ENCODE measurements at regions not wholly inside any gene's neighbourhood (a gene's known extent, or its start where the extent isn't known, plus 50 kb on each side); places are given as distances from the start of the nearest gene placed in this dataset.
"Not testable (repeated sequence)": the region's sequence is repeated elsewhere in the genome, so short reads cannot be mapped to it uniquely, and the experiment has no call there.

DNA sequence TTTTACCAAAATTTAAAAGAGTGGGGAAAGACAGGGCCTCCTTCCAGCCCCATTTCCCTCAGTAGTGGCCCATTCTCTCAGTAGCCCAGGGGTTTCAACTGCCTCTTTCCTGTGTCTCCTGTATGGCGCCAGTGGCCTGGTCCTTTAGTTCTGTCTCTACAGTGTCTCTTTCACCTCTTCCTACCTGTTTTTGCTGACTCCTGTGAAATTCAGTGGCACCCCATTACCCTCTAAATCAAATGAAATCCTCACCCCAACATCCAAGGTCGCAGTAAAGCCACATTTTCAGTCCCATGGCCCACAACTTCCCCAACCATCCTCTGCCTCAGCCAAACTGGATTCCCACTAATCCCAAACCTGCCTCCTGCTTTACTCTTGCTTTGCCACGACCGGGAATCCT, 200.7 kb downstream of the IPMK start:
- DNase-seq = no peak

DNA sequence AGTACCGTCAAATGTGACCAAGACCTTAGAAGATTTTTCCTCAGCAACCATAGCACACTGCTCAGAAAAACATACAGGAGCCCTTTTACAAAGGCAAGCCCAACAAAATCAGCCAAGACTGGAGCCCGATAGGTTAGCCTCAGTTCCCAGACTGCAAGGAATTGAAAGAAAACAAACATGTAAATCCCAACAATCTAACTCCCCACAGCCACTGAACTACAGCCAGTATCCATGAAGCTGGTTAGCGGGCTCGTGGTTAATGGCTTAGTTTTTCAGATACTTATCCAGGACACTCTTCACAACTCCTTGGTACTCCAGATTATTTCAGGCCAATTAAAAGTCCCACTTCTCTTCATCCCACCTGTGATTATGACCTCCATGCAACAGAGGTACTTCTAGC, 201.6 kb downstream of the IPMK start:
- no peak for DNase-seq

DNA sequence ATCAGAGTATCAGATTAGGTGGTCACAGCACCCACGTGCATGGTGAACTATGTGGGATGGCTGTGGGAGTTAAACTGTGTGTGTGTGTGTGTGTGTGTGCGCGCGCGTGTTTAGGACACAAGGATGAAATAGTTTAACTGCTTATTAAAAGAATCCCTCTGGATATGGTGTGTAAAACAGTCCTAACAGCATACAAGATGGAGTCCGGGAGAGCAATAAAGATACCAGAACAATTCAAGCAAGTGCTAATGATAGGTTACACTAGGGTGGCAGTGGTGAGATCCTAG, 202.2 kb downstream of the IPMK start:
- no peak for DNase-seq

DNA sequence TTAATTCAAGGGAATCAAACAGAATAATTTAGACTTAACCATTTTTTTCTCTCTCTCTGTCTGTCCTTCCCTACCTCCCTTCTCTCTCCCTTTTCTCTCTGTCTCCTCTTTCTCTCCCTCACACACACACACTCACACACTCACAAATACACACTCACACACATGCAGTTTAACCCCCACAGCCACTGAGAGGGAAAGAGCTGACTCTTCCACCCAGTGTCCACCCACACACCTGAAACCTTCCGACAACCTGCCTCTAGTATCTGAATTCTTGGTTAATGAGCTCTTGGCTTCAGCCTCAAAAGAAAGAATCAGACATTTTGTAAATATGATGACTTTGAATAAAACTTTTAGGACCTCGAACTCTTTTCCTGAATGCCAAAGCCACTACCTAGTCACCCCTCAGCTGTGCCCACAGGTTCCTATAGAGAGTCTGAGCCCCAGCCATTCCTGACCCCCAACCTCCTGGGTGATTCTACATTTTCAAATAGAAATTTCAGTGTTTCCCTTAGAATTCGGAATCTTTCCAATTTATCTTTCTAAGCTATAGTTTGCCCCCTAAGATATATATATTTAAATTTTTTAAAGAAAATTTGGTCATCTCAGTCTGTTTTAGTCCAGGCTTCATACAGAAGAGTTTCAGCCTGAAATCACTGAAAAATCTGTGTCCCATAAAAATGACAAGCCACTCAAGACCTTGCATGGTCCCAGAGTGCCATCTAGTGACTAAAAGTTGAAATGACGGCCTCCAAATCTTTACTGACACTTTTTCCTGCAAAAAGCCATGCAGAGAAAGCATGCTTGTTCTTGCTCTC, 202.8 kb downstream of the IPMK start:
- DNase-seq = peak; percentile 62

DNA sequence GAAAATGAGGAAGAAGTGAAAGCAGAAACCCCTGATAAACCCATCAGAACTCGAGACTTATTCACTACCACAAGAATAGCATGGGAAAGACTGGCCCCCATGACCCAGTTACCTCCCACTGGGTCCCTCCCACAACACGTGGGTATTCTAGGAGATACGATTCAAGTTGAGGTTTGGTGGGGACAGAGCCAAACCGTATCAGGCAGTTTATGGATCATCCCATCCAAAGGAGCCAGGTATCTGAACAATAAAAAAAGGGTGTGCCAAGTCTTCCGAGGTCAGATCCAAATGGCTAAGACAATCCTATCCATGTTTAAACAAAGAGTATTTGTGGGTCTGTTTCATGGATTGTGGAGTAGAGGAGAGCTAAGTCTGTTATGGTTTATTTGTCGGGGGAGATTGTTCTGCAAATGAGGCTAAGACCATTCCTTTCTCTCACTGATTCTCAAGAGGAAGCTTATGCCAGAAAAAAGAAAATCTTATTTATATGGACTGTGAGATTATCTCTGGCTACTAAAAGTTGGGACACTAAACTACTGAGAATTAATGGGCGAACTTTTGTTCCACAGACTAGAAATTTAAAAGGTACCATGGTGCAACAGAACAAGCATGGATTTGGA, 203.7 kb downstream of the IPMK start:
- DNase-seq = peak; percentile 5

DNA sequence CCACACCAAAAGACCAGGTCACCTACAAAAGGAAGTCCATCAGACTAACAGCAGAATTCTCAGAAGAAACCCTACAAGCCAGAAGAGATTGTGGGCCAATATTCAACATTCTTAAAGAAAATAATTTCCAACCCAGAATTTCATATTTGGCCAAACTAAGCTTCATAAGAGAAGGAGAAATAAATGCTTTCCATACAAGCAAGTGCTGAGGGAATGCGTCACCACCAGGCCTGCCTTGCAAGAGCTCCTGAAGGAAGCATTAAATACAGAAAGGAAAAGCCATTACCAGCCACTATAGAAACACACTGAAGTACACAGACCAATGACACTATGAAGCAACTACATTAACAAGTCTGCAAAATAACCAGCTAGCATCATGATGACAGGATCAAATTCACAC, 209.0 kb downstream of the IPMK start:
- DNase-seq = not testable (repeated sequence)

DNA sequence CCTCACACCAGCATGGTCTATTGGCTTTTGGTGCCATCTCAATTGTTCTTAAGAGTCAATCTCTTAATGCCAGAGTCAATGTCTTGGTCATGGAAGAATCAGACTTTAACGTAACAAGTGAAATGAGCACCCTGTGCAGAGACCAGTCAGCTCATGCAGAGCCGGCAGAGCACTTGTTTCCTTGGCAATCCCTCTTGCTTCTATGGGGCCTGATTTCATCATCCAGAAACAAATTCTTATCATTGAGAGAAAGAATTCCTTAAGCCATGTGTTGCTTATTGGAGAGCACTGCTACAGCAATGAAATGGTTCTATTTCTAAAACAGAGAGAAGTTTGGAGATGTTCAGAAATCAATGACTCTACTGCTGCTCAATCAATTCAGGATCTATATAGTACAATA, 212.8 kb downstream of the IPMK start:
- DNase-seq = no peak

DNA sequence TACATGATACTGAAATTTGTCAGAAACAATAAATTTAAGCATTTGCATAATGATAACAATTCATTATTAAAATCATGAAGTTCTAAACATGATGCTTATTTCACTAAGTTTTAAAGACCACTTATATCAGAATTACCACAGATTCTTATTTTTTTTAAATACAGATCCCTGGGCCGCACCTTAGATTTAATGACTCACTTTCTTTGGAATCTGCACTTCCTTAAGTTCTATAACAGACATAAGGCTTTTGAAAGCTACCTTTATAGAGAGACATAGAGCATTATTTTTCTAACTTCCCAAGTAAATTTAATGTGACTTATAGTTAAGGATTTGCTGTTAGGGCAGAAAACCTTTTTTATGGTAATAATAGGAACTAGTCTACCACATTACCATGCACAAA, 214.9 kb downstream of the IPMK start:
- no peak for DNase-seq

DNA sequence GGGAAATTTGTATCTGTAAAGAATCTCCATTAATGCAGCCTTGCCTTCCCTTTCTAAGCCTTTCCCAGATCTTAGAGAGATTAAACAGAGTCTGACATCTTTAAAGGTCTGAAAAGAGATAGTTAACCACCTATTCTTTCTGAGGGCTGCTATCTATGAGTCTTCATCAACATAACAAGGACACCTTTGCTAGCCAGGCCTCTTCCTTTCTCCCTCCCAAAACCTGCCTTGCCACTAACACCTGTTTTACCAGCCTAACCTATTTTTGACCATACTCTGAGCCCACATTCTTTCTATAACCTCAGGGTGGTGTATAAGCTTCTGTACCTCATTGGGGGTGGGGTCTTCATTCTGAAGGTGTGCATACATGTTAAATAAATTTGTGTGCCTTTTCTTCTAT, 217.1 kb downstream of the IPMK start:
- DNase-seq = no peak

DNA sequence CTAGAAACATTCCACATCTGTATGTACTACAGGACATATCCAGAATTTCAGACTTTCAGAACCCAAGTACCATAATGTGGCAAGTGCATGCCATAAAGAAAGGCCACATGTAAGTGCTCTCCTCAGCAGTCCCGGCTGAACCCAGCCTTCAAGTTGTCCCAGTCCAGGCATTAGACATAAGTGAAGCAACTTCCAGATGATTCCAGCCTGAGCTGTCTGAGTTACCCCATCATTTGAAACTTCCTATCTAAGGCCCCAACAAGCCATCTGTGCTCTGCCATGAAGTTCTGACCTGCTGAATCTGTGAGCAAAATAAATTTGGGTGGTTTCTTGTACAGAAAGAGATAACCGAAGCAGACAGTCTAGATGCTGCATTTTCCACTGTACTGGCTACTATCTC, 218.8 kb downstream of the IPMK start:
- DNase-seq = no peak

DNA sequence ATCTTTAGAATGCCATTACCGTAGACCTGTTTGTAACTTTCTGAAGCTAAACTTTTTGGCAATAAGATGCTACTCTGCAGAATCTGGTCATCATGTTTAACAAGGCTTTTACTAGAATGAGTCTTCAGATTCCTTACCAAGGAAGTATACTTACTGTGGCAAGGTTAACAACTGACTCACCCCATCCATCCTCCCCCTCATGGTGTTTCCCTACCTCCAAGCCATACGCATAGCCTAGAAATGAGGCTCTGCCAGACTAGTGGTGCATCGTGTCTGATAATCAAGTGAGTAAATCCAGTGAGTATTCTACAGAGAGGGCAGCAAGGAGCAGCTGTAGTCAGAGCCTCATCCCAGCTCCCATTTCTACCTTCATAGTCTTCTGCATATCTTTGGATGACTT, 223.6 kb downstream of the IPMK start:
- DNase-seq = no peak

DNA sequence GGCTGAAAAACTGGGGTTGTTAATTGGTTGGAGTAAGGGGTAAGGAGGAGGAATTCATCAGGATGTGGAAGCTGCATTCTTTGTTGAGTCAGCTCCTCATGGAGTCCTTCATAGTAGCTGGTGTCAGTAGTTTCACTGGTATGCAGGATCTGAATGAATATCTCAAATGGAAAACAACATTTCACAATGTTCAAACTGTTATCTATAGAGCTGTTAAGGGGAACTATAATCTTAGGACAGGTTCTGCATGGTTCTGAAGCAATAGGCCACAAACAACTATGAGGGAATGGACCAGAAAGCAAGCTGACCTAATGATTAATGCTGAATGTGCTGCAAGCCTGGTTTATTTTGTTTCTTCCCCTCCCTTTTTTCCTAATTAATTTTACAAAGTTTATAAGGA, 225.8 kb downstream of the IPMK start:
- no peak for DNase-seq

DNA sequence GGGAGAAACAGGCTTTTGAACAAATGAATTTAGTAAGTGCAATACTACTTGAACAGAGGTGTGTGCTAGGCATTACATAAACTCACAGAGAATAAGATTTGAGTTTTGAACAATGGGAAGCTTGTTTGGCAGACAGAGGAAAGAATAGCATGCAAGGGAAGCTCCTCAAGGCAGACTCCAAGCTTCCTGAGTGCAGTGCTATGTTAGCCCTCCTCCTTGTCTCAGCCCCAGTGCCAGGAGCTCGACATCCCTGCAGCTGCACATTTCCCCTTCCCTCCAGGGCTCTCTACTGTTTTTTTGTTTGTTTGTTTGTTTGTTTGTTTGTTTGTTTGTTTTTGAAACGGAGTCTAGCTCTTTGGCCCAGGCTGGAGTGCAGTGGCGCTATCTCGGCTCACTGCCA, 237.5 kb downstream of the IPMK start:
- no peak for DNase-seq

DNA sequence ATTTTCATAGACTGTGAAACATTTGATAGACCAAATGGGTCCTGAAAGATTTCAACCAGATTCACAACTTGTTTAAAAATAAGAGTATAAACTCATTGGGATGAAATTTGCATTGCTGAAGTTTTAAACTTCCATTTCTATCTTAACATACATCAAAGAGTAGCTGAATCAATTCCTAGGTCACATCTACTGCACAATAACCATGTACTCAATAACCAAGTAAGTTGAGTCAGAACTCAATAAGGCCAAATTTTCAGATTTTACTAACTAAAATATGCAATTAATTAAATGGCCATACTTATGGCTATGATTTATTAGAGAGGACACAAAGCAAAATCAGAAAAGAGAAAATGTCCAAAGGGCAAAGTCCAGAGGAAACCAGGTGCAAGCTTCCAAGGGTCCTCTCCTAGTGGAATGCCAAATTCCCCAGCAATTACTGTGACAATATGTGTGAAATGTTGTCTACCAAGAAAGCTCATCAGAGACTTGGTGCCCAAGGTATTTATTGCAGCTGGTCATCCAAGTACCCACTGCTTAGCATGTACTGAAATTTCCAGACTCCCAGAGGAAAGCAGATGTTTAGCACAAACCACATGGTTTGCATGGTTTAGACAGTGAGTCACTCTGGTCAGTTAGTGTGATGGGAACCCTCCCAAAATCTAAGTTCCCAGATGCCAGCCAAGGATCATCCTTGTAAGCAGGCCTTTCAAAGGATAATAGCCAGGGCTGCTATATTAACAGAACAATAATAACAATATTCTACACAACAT, 238.9 kb downstream of the IPMK start:
- DNase-seq = peak; percentile 56

DNA sequence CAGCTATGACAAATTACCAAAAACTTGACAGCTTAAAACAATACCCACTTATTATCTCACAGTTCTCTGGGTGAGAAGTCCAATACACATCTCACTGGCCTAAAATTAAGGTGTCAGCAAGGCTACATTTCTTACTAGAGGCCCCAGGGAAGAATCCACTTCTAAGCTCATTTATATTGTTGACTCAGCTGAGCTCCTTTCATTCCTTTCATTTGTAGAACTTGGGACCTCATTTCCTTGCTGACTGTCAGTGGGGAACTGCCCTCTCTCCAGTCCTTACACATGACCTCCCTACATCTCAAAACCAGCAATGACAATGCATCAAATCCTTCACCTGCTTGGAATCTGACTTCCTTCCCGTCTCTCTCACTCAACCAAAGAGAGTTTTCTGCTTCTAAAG, 240.3 kb downstream of the IPMK start:
- DNase-seq = peak; percentile 95

DNA sequence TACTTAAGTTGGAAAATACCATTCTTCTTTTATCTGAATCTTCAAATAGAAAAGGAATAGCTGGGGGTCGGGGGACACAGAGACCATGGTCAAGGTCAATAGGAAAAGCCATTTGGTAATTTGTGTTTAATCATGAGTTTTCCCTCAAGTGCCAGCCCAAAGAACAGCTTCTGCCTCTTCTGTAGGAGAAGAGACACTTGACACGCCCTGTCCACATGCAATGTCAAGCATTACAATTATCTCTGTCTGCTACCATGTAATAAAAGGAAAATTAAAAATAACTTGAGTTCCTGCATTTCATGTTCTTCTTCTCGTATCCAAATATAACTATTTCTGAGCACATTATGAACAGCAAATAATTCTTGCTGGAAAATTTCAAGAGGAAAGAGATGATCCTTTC, 241.7 kb downstream of the IPMK start:
- DNase-seq = no peak

DNA sequence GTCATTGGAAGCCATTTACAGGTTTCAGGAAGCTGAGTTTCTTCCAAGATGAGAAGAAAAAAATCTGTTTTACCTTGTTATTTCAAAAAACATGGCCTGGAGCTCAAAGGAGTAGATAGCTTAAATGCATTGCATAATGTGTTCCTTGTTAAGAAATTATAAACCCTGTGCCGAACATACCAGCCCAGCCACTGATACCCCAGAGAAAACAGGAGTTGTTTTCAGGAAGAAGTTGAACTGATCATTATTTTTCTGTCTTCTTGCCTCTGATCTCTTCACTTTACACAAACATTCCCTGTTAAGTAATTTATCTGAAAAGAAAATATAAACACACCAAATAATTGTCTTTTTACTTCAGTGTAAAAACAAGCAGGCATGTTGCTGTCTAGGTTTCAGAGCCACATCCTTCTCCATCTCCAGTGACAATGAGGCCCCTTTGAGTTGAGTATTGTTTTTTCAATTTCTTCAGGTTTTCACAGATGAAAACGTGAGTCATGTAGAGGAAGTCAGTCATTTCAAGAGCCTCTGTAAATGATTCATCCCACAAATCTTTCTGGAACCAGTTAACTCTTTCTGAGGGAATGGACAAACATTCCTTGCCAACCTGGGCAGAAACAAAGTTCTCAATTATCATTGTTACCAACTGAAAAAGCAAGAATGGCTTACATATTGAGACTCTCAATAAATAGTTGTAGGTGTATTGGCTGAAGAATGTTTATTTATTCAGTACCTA, 244.2 kb downstream of the IPMK start:
- DNase-seq = no peak

DNA sequence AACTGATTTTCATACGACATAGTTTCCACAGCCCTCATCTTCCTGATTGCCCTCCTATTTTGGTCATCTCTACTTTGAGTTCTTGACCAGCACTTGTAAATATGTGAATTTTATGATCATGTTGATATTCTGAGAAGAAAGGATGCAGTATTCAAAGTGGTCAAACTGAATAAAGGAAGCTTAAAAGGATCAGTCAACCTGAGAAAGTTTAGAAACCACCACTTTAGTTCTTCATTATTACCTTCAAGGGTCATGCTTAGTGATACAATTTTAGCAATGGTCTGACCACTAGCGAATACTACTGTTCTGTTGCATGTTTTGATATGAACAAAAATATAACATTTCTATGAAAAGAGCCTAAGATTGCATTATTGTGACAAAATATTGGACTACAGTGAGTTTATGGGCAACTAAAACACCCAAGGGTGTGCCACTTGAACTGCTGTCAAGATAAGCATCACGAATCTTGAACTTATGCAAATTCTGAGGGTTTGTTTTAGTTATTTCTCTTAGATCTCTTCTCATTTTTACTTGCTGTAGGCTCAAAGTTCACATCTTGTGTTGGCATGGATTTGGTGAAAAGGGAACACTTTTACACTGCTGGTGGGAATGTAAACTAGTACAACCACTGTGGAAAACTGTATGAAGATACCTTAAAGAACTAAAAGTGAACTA, 247.7 kb downstream of the IPMK start:
- DNase-seq = no peak

DNA sequence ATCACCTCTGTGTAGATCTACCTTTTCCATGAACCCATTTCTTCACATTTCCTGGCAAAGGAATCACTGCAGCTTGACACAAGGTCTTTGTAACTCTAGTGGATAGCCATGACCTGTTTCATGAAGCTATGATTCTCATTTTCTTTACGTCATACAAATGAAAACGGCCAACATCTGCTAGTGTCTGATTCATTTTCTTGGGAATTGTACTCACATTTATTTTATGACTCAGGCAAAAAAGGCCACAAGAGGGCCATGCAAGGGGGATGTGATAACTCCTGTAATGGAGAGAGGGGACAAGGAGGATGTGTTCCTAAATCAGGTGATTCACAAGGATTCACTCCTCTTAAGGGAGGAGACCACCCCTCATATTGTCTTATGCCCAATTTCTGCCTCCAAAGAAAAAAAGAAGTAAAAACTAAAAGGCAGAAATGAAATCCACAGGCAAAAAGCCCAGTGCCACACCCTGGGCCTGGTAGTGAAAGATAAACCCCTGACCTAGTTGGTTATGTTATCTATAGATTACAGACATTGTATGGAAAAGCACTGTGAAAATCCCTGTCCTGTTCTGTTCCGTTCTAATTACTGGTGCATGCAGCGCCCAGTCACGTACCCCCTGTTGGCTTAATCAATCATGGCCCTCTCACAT, 249.9 kb downstream of the IPMK start:
- DNase-seq = no peak

DNA sequence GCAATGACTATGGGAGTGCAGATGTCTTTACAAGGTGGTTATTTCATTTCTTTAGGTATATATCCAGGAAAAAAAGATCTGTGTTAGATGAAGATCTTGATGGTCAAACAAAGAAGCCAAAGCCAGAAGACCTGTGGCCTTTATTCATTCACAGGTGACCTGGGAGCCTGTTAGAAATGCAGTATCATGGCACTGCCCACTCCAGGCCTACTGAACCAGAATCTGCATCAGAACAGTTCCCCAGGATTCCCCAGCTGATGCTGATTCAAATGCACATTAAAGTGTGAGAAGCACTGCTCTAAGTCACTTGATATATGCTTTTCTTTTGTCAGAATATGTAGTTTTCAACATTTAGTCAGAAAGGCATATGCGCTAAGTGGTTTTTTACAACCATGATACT, 251.1 kb downstream of the IPMK start:
- no peak for DNase-seq

DNA sequence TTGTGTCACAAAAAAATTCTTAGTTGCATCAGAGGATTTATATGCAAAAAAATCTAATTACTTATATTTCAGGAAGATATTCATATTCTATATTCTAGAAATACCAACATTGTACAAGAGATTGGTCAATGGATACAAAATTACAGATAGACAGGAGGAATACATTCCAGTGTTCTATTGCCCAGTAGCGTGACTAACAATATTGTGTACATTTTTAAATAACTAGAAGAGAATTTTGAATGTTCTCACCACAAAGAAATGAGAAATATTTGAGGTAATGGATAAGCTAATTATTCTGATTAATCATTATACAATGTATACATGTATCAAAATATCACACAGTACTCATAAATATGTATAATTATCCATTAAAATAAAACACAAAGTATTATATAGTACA, 253.3 kb downstream of the IPMK start:
- DNase-seq = no peak

DNA sequence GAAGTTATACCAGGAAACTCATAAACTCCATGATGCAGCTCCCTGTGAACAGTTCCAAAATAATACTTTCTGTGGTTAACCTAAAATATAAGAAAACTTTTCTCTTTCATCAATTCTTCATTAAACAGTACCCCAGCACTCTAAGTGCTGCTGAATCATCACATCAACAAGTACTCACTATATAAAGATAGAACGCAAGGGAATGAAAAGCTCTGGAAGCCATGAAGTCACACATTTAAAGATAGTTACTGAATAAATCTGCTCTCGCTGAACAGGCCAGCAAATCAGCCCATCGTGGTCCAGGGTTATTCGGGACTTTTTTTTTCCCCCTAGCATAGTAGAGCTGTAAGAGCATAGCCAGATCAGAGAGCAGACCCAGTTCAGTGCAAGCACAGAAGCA, 254.3 kb downstream of the IPMK start:
- no peak for DNase-seq

Data from NCI-H69 (cell line).